ENCODE measurements at regions not wholly inside any gene's neighbourhood (a gene's known extent, or its start where the extent isn't known, plus 50 kb on each side); places are given as distances from the start of the nearest gene placed in this dataset.
A peak's percentile ranks its signal among the peaks of the same experiment; 100 is the strongest.
"Not testable (repeated sequence)": the region's sequence is repeated elsewhere in the genome, so short reads cannot be mapped to it uniquely, and the experiment has no call there.

DNA sequence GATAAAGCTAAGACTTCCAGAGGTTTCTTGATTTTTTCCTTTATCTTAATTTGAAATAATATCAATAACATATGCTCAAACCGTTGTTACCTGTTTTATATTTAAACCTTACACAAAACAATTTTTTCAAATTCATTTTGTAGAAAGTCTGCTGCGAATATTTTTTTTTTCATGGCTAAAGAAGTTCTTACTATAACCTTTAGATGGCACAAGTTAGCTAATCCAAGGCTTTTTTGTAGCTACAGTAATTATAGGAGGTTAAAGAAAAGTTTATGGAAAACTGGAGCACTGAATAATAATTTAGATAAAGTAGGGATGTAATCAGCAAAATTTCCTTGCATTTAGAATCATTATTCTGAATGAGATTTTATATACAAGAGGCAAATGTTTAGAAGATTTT lies 78.0 kb upstream of the PNPT1 start:
- peak; percentile 23 for DNase-seq

DNA sequence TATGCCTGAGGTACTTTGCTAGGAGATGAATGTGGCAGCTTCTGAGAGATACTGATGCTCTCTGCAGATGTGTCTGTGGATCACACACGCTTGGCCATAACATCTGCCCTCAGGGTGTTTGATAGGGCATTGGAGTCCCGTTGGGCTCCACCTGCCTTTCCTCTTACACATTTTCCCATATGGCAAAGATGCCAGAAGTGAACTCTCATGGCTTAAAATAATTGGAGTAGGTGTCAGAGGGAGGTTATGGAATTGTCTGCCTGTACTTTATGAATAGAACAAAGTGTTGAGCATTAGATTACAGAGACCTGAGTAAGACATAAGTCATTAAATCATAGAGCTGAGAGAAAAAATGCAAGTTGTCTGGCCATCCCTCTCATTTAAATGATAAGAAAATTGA lies 75.3 kb upstream of the PNPT1 start:
- DNase-seq: no peak

DNA sequence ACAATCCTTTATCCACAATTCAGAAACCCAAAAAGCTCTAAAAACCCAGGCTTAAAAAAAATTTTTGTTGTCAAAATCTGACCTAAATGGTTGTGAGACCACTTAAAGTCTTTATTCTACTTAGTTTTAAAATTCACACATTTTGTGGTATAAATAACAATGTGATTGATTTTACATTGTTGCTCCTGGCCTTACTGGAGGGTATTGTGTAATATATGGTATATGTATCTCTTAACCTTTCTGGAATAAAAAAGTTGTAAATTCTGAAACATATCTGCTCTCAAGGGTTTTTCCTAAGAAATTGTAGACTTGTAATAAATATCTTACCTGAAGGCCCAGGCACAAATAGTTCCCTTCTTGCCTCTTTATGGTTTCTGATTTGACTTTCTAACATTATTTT lies 73.3 kb upstream of the PNPT1 start:
- DNase-seq: no peak

DNA sequence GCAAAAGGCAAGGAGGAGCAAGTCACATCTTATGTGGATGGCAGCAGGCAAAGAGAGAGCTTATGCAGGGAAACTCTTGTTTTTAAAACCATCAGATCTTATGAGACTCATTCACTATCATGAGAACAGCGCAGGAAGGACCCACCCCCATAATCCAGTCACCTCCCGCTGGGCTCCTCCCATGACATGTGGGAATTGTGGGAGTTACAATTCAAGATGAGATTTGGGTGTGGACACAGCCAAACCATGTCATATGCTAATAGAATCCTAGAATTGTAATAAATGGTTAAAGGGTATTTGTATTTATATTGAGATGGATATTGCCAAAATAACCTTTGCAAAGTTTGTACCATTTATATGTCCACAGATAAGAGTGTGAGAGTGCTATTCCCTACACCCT lies 72.1 kb upstream of the PNPT1 start:
- not testable (repeated sequence) for DNase-seq

DNA sequence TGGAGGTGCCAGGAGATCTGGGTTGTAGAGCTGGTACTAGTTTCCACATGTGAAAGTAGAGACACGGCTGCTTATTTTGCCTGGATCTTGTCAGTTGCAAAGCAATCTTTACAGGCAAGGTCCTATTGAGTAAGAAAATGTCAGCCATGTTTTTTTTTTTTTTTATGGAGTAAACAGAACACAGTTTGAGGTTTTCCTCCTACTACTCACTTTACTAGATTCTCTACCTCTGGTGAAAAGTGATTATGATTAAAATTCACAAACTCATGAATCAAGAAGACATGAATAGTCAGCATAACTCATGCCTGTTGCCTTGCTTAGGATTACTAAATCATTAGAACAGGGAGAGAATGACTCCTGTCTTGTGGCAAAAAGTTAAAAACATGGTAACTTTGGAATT lies 70.1 kb upstream of the PNPT1 start:
- DNase-seq: no peak

DNA sequence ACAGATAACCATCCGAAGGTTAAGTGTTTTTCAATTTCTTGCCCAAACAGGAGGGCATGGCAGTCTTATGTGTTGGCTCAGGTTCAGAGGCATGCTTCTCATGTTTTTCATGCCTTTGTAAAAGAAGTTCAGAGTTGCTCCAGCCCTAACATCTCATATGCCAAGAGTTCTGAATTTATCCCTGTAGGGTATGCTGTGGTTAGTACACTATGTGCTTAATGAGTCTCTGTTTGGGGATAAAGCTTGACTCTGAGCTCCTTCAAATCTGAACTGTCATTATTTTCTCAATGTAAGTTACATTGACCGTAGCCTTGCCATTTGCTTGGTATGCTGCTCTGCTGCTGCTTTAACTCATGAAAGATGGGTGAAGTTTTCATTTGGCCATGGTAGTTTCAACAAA lies 67.9 kb upstream of the PNPT1 start:
- no peak for DNase-seq

DNA sequence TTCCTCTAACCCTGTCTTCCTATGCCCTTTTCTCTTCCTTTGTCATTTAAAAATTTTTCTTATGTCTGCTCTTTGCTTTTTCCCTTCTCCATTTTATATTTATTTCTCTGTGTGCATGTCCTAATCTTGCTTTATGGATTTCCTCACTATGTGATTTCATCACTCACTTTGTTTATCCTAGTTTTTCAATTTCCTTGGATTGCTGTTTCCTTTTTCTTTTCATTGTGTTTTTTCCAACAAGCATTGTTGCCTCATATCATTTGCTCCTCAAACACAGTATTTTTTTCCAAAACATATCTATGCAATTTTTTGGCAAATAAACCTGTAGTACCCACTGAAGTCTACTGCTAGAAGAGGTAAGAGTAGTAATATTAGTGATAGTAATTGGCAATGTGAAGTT lies 67.4 kb upstream of the PNPT1 start:
- no peak for DNase-seq

DNA sequence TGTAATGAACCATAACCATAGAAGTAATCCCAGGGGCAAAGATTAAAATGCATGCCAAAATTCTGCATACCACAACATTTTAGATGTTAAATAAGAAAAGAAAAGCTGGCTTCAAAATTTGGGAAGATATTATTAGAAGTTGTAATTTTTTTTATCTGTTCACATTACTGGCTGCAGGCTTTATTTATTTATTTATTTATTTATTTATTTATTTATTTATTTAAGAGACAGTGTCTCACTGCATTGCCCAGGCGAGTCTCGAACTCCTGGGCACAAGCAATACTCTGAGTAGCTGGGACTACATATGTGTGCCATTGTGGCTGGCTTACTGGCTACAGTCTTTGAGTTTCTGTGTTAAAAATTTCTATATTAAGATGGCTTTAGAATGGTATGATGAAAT lies 66.5 kb upstream of the PNPT1 start:
- DNase-seq: no peak

DNA sequence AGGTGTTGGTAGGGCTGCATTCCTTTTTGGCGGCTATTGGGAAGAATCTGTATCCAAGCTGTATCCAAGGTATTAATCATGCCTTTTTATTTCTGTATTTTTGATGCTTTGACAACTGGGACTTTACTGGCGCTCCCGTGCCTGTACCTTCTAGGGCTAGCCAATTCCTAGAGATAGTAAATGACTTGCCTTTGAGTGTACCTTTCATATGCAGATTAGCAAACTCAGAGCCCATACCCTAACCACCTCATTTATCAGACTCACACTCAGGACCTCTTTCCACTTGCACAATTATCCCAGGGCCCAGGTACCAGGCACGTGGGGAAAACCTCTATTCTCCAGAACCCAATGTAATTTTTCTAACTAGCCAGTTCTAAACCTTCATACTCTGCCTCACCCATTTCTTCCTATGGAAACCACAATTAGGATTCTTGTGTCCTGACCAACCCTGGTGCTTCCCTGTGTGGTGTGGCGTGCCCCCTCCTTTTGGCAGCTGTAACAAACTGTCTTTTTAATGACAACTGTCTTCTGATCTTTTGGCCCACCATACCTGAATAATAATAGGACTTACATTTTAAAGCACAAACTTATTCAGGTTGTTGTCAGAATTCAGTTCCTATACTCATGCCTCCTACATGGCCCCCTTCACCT lies 65.8 kb upstream of the PNPT1 start:
- no peak for DNase-seq

DNA sequence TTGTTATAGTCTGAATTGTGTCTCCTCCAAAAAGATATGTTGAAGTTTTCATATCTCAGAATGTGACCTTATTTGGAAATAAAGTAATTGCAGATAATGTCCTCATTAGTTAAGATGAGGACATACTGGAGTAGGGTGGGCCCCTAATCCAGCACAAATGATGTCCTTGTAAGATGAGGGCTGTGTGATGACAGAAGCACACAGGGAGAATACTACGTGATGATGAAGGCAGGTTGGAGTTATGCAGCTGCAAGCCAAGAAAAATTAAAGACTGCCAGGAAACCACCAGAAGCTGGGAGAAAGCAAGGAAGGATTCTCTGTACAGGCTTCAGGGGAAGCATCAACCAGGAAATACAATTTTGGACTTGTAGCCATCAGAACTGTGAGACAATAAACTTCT lies 58.3 kb upstream of the PNPT1 start:
- DNase-seq: no peak

DNA sequence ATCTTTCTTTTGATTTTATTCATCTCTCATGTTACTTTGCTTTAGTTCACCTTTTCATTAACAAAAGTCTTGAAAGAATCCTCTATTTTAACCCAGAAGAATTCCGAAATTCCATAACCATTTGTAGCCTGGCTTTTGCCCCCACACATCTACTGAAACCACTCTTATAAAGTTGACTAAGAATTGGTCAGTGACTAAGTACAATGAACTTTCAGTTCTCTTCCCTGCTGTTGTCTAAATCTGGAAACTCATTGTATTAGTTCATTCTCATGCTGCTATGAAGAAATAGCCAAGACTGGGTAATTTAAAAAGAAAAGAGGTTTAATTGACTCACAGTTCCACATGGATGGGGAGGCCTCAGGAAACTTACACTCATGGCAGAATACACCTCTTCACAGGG lies 49.9 kb upstream of the PNPT1 start:
- no peak for DNase-seq

All from COR-L47 (cell line).